Hematopoietic multipotent progenitor cell treated with erythropoietin and hydrocortisone succinate and interleukin-3 and kit ligand, for 15 days (in vitro differentiated cells): ENCODE measurements at regions not wholly inside any gene's neighbourhood (a gene's known extent, or its start where the extent isn't known, plus 50 kb on each side); places are given as distances from the start of the nearest gene placed in this dataset.
"Not testable (repeated sequence)": the region's sequence is repeated elsewhere in the genome, so short reads cannot be mapped to it uniquely, and the experiment has no call there.

Experiments
- DNase-seq: peaks from one replicate; pipeline ENCODE4 v3.0.0-alpha.2; 2015; ENCODE audit warnings: low spot score

DNA sequence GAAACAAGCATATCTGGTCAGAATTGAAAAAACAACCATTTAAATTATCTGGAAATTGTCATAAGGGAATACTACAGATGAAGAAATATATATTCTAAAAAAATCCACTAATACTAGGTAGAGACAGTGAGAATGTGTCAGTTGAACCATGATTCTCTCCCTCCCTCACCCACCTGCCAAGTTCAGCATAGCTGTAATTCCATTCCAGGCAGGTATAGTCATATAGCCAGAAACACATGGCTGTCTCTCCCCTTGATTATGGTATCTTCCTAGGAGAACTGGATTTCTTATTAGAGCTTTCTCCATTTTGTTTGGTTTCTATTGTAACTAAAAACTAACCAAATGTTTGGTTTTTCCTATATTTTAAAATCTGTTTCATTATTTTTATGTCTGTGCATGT lies 509.2 kb downstream of the CDH10 start:
- no peak for DNase-seq

DNA sequence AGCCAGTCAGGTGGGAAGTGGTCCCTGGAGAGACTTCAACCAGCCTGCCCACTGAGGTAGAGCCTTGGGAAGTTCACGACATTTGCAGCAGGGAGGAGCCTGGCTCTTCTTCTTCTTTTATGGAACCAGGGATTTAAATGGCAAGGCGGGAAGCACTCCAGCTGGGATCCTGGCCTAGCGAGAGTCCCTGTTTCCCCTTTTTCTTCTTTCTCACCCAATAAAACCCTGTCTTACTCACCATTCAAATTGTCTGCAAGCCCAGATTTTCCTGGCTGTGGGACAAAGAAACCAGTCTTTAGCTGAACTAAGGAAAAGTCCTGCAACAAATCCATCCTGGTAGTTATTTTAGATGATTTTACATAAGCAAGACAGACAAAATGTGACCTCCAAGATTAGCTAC lies 503.7 kb downstream of the CDH10 start:
- no peak for DNase-seq

DNA sequence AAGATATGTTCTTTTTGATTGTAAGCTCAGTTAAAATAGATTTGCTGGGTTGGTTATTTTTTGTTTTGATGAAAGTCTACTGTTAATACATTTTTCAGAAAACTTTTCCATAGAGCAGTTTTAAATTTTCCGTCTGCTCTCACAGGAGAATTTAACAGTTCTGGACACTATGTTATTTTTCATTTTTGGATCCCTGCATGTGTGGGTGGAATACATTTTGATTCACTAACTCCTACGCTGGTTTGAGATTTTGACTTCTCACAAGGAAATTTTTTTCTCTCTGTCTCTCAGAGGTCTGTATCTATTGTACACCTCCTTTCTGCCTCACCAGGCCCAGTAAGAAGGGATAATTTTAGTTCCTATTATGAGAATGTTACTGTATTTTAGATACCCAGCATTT lies 502.4 kb downstream of the CDH10 start:
- no peak for DNase-seq

DNA sequence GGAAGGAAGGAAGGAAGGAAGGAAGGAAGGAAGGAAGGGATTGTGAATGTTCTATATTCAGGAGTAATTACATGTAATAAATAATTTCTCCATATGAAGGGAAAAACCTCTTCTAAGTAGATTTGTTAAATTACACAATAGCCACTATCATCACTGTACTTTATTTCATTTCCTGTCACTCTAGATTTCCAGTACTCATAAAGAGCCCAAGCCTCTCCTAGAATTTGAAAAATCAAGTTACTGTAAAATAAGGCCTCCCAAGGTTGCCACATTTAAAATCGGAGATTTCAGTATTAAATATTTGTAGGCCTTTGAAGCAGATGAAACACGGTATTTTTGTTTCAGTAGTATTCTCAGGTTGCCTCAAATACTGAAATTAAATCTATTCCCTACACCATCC lies 499.0 kb downstream of the CDH10 start:
- no peak for DNase-seq

DNA sequence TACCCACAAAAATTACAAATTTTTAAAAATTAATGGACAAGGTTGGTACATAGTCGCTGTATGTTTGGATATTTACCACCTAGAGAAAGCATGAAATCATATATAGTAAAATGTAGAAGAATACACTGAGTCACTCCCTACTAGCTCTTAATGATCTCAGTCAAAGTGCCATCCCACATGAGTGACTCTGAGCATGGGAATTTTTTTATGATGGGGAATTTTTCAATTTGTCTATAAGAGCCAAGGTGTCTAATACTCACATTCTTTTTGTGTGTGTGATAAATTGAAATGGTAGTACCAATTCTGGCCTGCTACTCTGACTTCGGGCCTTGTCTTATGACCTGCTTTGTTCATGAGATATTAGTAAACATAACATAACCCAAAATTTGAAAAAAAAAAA lies 483.2 kb downstream of the CDH10 start:
- DNase-seq: no peak

DNA sequence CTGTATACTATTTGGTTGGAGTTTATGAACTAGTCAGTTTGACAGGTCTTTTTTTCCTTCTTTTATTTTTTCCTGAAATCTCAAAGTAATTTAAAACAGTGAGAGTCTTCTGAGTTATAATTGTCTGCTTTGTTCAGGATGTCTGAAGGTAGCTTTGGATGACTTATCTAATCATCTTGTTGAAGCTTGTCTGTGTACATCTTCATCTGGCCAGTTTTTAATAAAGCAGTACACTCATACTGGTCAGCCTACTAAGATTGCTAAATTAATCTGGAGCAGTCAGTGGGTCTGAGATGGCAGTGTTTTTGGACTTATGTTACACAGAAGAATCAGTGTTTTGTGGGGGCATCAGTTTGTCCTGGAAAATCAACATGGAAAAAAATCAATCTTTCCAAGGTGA lies 482.4 kb downstream of the CDH10 start:
- DNase-seq: no peak

DNA sequence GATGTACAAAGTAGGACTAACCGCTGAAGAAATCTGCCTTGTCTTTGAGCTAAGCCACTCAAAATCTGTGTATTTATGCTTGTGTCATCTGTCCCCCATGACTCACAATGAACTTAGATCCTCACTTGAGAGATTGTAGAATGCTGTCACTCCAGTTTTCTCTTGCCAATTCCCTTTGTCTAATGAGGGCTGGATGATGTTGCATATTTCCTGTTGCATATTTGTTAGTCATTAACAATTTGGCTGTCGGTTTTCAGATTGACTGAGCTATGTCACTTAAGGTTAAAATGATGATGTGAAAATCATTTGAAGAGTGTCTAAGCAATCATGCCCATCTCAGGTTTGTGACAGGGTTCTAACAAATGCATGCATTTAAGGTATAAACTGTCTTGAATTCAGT lies 481.7 kb downstream of the CDH10 start:
- no peak for DNase-seq

DNA sequence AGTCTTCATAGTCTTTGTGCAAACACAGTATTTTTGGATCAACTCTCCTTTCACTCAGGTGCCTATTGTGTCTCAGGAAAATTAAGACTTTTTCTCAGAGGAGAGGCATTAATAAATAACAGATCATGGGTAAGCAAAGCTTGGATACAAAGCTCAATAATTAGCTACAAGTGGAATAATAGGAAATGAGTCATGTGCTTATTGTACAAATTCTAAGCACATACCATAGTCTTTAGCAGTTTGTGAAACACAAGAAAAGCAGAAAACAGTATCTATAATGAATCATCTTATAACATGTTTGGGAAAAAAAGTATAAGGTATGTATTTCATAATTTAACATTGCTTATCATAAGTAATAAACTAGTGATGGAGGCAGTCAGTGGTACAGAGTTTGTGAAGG lies 477.0 kb downstream of the CDH10 start:
- no peak for DNase-seq

DNA sequence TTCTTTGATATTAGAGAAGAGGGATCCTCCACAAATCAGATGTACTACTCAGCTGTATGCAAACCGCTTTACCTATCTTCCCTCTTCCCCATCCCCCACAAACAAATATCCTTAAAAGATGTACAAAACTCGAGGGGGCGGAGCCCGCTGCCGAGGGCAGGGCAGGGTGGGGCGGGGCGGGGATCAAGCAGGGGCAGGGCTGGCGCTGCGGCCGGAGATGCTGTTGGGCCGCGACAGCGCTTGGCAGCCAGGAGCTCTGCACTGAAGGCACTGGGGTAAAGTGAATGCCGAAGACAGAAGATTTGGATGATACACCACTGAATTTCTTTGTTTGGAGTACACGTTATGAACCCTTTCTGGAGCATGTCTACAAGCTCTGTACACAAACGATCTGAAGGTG lies 474.8 kb downstream of the CDH10 start:
- DNase-seq: no peak

DNA sequence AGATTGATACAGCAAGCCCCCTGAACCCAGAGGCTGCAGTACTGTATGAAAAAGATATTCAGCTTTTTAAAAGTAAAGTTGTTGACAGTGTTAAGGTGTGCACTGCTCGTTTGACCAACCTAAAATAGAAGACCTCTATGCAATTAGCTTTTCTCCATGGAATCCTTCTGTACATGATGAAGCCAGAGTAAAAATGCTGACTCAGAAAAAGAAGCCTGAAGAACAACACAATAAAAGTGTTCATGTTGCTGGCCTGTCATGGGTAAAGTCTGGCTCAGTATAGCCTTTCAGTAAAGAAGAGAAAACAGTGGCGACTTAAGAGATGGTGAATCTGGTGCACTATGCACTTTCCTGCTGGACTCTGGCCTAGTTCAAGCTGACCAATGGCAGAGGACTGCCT lies 473.8 kb downstream of the CDH10 start:
- not testable (repeated sequence) for DNase-seq

DNA sequence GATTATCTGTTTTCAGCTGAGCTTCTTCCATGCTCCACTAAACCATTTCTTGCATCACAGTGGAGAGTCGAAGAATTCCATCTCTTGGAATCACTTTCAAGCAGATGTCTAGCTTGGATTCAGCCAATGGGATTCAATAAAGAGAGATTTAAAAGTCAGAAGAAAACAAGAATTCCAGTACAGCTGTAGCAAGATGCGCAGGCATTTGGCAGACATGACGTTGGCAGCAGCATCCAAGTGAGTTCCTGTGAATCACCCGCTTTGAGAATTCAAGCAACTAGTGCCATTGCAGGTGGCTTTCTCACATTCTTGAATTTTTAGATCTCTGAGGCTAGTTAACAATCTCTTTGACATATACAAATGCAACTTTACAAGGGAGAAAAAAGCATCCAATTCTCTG lies 467.0 kb downstream of the CDH10 start:
- DNase-seq: no peak

DNA sequence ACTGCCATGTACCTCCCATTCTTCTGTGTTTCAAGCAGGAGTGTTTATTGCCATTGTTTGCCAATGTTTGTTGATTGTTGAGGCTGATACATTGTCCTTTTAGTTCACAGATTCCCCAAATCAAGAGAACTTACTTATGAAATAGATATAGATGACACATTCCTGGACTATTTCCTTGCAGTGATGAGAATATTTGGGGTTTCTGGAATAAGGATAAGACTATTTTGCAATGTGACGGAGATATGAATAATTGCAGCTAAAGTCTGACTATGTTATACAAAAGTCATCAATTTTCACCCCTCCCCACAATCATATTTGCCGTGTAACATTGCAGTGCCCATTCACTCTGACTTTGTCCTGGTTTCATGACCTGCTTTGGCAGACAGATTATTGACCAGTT lies 460.8 kb downstream of the CDH10 start:
- DNase-seq: no peak

DNA sequence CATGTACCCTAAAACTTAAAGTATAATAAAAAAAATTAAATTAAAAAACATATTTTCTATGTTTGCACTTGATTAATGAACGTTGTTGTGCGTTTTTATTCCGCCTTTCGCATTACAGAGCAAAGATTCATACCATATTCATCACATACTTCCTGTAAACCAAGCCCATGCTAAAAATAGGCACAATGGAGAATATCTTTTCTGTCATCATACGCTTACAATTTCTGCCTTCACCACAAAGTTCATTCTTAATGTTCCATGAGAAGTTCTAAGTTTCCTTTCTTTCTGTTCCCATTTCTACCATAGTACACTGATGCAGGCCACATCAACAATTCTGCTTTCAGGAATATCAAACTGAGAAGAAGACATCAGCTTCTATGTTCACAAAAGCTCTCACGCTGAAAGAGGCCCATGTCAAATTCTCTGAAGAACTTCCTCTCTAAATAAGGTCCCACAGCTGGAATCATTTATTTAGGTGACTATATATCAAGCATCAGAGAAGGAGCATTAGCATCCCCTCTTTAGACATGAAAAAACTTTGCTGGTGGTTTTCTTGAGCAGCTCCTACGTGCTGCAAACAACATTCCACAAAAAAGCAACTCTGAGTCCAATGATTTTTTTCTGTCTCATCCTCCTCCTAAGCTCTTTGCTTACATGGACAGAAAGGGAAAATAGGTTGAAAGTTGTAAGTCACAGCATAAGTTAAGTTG lies 456.4 kb downstream of the CDH10 start:
- DNase-seq: no peak

DNA sequence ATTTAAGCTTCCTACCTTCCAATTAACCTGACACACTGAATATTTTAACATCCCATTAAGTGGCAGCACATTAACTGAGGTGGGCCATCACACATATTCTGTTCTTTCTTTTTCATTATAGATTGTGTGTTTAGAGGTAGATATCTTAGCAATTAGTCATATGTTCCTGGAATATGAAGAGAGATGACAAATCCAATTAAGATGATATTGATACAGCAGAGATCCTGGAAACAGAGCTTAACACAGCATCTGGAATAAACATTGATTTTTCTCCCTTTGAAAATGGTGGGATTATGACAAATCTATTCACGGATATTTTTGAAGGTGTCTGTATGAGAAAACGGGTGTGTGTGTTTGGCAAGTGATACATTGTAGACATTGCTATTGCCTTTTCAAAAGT lies 448.0 kb downstream of the CDH10 start:
- DNase-seq: no peak

DNA sequence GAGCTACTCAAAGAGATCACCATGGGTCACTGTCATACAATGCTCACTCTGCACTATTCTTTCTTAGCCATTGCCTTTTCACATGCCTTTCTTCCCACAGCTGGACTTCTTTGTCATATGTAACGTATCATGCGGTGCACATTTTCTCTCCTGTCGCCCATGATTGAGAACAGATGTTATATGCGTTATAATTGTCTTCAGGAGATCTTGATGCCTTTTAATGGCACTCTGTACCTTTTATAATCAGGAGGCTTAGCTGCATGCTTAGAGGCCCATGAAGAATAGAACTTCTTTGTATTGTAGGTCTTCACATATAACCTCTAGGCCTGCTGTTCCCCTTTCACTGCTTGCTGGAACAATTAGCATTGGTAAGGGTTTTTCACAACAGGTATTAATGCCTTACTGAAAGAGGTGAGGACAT lies 436.1 kb downstream of the CDH10 start:
- no peak for DNase-seq

DNA sequence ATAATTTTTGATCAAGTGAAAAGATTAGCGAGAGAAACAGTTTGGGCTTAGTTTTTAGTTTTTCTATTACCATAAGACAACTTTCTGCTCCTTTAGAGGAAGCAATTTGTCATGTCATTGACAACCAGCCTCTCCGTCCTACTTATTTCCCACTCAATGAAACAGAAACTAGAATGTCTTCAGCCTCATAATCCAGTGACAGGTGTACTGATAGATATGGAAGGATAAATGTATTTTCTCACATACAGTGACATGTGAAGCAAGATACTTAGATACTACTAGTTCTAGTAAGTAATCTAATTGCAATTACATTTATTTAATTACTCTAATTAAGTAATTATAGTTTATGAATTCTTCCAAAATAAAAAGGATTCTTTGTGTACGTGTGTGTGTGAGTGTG lies 429.7 kb downstream of the CDH10 start:
- no peak for DNase-seq

DNA sequence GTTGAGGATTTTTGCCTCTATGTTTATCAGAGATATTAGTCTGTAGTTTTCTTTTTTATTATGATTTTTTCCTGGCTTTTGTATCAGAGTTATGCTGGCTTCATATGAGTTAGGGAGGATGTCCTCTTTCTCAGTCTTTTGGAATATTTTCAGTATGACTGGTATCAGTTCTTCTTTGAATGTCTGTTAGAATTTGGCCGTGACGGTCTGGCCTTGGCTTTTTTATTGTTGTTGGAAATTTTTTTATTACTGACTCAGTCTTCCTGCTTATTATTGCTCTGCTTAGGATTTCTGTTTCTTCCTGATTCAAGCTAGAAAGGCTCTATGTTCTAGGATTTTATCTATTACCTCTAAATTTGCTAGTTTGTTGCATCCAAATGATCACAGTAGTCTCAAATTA lies 421.9 kb downstream of the CDH10 start:
- no peak for DNase-seq

DNA sequence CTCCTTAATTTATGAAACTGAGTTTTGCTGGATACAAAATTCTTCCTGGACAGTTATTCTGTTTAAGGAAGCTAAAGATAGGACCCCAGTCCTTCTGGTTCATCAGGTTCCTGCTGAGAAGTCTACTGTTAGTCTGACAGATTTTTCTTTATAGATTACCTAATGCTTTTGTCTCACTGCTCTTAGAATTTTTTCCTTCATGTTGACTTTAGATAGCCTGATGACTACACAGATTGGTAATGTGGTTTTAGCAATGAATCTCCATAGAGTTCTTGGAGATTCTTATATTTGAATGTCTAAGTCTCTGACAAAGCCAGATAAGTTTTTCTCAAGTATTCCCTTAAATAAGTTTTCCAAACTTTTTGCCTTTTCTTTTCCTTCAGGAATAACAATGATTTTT lies 419.7 kb downstream of the CDH10 start:
- no peak for DNase-seq

DNA sequence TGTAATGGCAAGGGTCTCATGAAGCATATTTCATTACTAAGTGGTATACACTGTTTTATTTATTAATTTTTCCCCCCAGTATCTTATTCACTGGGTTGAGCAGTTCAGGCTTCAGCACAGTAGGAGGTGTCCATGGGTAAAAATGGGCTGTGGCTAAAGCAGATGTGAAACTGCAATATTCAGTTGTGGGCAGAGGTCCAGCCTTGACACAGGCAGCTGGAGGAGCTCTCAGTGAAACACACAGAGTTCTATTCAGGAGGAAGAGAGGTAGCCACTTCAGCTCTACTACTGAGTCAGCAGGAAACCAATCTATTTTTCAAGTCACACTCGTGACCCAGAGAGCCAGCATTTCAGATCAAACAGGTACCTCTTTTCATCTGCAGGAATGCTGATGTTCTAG lies 418.3 kb downstream of the CDH10 start:
- no peak for DNase-seq

DNA sequence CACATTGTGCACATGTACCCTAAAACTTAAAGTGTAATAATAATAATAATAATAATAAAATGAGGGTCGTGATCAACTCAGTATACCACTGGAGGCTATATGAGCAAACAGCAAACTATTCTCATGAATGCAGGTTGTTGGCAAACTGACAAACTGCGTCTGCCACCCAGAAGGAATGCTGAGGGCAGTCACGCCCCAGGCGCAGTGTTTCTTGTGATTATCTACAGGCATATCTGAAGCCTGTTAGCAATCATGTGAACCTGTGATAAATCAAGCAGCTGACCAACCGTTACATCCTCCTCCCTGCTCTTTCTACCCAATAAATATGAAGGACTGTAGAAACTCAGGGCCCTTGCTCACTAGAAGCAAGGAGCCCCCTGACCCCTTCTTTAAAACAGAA lies 416.9 kb downstream of the CDH10 start:
- DNase-seq: not testable (repeated sequence)

DNA sequence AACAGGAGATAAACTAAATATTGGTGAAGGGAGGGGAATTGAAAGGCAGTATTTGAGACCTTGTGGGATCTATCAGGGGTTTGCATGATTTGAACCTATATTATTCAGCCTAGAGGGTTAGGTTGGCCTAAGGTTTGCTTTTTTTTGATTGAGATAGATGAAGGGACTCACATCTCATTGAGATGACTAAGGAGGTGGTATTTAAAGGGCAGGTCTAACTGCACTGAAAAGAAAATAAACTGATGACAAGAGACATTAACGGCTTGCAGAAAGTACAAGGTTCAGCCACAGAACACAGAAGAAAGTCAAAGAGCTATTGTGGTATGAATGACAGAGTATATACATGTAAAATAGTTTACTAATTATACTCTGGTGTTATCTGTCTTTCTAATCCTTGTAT lies 412.7 kb downstream of the CDH10 start:
- DNase-seq: no peak

DNA sequence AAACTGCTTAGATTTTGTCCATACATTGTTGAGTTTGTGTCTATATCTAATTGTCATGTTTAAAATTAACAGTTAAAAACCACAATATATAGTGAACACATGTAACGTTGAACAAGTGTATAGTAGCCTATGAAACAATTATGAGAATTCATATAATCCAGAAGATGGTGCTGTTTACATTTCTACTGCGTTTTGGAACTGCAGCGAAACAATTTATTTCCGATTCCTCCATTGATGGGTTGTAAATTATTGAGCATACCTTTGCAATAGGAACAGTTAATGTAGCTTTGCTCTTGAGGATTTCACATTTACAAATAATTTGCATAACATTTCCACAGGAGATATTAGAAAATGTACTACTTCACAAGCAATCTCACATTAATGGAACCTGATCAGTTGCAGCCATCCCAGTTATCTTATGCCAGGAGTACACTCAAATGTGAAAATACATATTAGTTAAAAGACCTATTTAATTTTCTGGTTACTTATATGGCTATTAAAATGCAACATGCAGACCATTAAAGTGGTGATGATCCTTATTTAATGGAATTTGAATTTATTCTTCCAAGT lies 411.8 kb downstream of the CDH10 start:
- no peak for DNase-seq

DNA sequence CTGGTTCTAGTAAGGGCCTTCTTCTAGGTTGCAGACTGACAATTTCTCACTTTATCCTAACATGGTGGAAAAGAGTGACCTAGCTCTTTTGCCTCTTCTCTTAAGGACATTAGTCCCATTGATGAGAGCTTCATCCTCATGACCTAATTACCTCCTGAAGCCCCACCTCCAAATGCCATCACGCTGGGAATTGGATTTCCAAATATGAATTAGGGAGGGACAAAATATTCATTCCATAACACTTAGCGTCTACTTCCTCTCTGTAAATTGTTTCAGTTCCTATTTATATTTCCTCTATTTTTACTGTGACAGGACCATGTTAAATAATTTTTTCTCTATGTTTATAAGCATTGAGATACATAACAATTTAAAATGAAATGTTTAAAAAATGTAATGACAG lies 408.8 kb downstream of the CDH10 start:
- DNase-seq: no peak

DNA sequence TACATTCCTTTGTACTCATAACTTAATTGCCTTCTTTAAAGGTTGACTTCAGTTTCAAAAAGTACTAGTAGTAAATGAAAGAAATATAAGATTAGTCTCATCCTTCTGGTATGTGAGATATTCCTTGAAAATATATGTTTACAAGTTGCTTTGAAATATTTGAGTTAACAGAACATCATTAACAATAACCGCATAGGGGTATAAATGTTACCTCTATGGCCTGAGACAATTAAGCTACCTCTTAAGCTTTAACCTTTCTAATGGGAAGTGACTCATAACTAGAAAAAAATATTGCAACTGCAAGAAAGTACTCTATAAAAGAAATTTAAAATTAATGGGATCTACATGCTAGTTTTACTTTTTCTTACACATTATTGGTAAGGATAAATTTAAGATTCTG lies 399.0 kb downstream of the CDH10 start:
- no peak for DNase-seq
